H9 (cell line): ENCODE measurements at regions not wholly inside any gene's neighbourhood (a gene's known extent, or its start where the extent isn't known, plus 50 kb on each side); places are given as distances from the start of the nearest gene placed in this dataset.

ENCODE experiments used
- DNase-seq: peaks from one replicate; pipeline ENCODE4 v3.0.0-alpha.2; 2017
- H2AFZ ChIP-seq: one replicate; pipeline ENCODE4 v1.6.1; 2013; ENCODE audit warnings: mild to moderate bottlenecking, low read length, control low read depth, moderate library complexity
- H2AK5ac ChIP-seq: 2 replicates; pipeline ENCODE4 v1.6.1; 2013; ENCODE audit warnings: low read length, control low read depth, mixed read lengths; ENCODE audit not compliant: insufficient read length
- H2BK120ac ChIP-seq: one replicate; pipeline ENCODE4 v1.6.1; 2013; ENCODE audit warnings: low read depth, mild to moderate bottlenecking, low read length, control low read depth, inconsistent platforms; ENCODE audit not compliant: poor library complexity, severe bottlenecking
- H2BK12ac ChIP-seq: 2 replicates; pipeline ENCODE4 v1.6.1; 2013; ENCODE audit warnings: low read length, control low read depth, mixed read lengths, low read depth; ENCODE audit not compliant: insufficient read length
- H2BK15ac ChIP-seq: 2 replicates; pipeline ENCODE4 v1.6.1; 2013; ENCODE audit warnings: low read depth, low read length, control low read depth
- H2BK20ac ChIP-seq: one replicate; pipeline ENCODE4 v1.6.1; 2013; ENCODE audit warnings: low read depth, mild to moderate bottlenecking, low read length, control low read depth, inconsistent platforms; ENCODE audit not compliant: poor library complexity, severe bottlenecking
- H2BK5ac ChIP-seq: 2 replicates; pipeline ENCODE4 v1.6.1; 2013; ENCODE audit warnings: low read length, control low read depth, mixed read lengths; ENCODE audit not compliant: insufficient read length
- H3K14ac ChIP-seq: 2 replicates; pipeline ENCODE4 v1.6.1; 2013; ENCODE audit warnings: low read length, control low read depth; ENCODE audit not compliant: insufficient read depth
- H3K18ac ChIP-seq: 2 replicates; pipeline ENCODE4 v1.6.1; 2013; ENCODE audit warnings: low read depth, mild to moderate bottlenecking, mixed read lengths, low read length, control low read depth; ENCODE audit not compliant: insufficient read length
- H3K23ac ChIP-seq: 2 replicates; pipeline ENCODE4 v1.6.1; 2013; ENCODE audit warnings: low read length, control low read depth, mixed read lengths, low read depth; ENCODE audit not compliant: insufficient read length
- H3K23me2 ChIP-seq: 2 replicates; pipeline ENCODE4 v1.6.1; 2013; ENCODE audit warnings: low read depth, mild to moderate bottlenecking, mixed read lengths, low read length, control low read depth; ENCODE audit not compliant: insufficient read length, poor library complexity, severe bottlenecking
- H3K27ac ChIP-seq: 2 replicates; pipeline ENCODE4 v1.5.1; 2013; ENCODE audit warnings: low read length, control low read depth, mixed read lengths, low read depth; ENCODE audit not compliant: insufficient read length
- H3K27me3 ChIP-seq: 2 replicates; pipeline ENCODE4 v1.6.1; 2013; ENCODE audit warnings: low read length, control low read depth, inconsistent platforms; ENCODE audit not compliant: insufficient read depth
- H3K4ac ChIP-seq: 2 replicates; pipeline ENCODE4 v1.6.1; 2013; ENCODE audit warnings: low read depth, mild to moderate bottlenecking, control low read depth, inconsistent platforms, low read length, moderate library complexity
- H3K4me1 ChIP-seq: 2 replicates; pipeline ENCODE4 v1.6.1; 2013; ENCODE audit warnings: low read length, control low read depth, inconsistent platforms; ENCODE audit not compliant: insufficient read depth
- H3K4me2 ChIP-seq: 2 replicates; pipeline ENCODE4 v1.6.1; 2013; ENCODE audit warnings: low read length, control low read depth, mixed read lengths; ENCODE audit not compliant: insufficient read length, insufficient read depth
- H3K56ac ChIP-seq: 2 replicates; pipeline ENCODE4 v1.6.1; 2013; ENCODE audit warnings: low read depth, mild to moderate bottlenecking, mixed read lengths, low read length, control low read depth; ENCODE audit not compliant: insufficient read length
- H3K79me1 ChIP-seq: 2 replicates; pipeline ENCODE4 v1.6.1; 2013; ENCODE audit warnings: low read depth, mild to moderate bottlenecking, moderate library complexity, low read length, control low read depth, inconsistent platforms; ENCODE audit not compliant: insufficient read depth, poor library complexity, severe bottlenecking
- H3K79me2 ChIP-seq: 2 replicates; pipeline ENCODE4 v1.6.1; 2013; ENCODE audit warnings: low read length, control low read depth, inconsistent platforms; ENCODE audit not compliant: insufficient read depth
- H3K9ac ChIP-seq: 2 replicates; pipeline ENCODE4 v1.6.1; 2013; ENCODE audit warnings: low read length, control low read depth, mixed read lengths; ENCODE audit not compliant: insufficient read length; ENCODE audit errors: extremely low read depth
- H3K9me3 ChIP-seq: one replicate; pipeline ENCODE4 v1.6.1; 2013; ENCODE audit warnings: low read depth, low read length, inconsistent platforms; ENCODE audit not compliant: control insufficient read depth
- H3T11ph ChIP-seq: one replicate; pipeline ENCODE4 v1.6.1; 2013; ENCODE audit warnings: mild to moderate bottlenecking, low read length, control low read depth, inconsistent platforms
- H4K20me1 ChIP-seq: one replicate; pipeline ENCODE4 v1.6.1; 2013; ENCODE audit not compliant: control insufficient read depth, insufficient read length, insufficient read depth
- H4K5ac ChIP-seq: 2 replicates; pipeline ENCODE4 v1.6.1; 2013; ENCODE audit warnings: low read depth, mild to moderate bottlenecking, mixed read lengths, low read length, control low read depth; ENCODE audit not compliant: insufficient read length
- H4K8ac ChIP-seq: replicated peaks from 2 replicates; pipeline ENCODE4 v1.6.1; 2013; ENCODE audit warnings: low read length, control low read depth, mixed read lengths, low read depth; ENCODE audit not compliant: insufficient read length
- H4K91ac ChIP-seq: 2 replicates; pipeline ENCODE4 v1.6.1; 2013; ENCODE audit warnings: low read depth, mild to moderate bottlenecking, moderate library complexity, mixed read lengths, low read length, control low read depth; ENCODE audit not compliant: insufficient read length
- H3K27ac Mint-ChIP-seq, 3 experiments: 2 replicates in 2 of 3; 3 replicates in 1 of 3; pipeline ENCODE4 v1.8.0; 2020 to 2021; ENCODE audit warnings: mixed read lengths in 3 of 3, mild to moderate bottlenecking in 1 of 3, moderate library complexity in 1 of 3
- H3K27me3 Mint-ChIP-seq: 2 replicates; pipeline ENCODE4 v1.8.0; 2021; ENCODE audit warnings: low read depth, mild to moderate bottlenecking, moderate library complexity, mixed read lengths
- H3K36me3 Mint-ChIP-seq, 3 experiments: 2 replicates in 2 of 3; 3 replicates in 1 of 3; pipeline ENCODE4 v1.8.0; 2020 to 2021; ENCODE audit warnings: low read depth in 3 of 3, mixed read lengths in 3 of 3; ENCODE audit not compliant: insufficient read depth in 1 of 3
- H3K4me1 Mint-ChIP-seq, 2 experiments: 2 replicates each; pipeline ENCODE4 v1.8.0; 2020; ENCODE audit warnings: mixed read lengths in 2 of 2
- H3K4me3 Mint-ChIP-seq, 2 experiments: 2 replicates in 1 of 2; 3 replicates in 1 of 2; pipeline ENCODE4 v1.8.0; 2020 to 2021; ENCODE audit warnings: mild to moderate bottlenecking in 2 of 2, mixed read lengths in 2 of 2, moderate library complexity in 1 of 2
- H3K9me3 Mint-ChIP-seq, 2 experiments: 2 replicates in 1 of 2; 3 replicates in 1 of 2; pipeline ENCODE4 v1.8.0; 2020; ENCODE audit warnings: mild to moderate bottlenecking in 2 of 2, mixed read lengths in 2 of 2, moderate library complexity in 1 of 2
- WGBS: extraction: QIAGEN DNeasy Blood & Tissue Kit; methylation state at CpG from one replicate; pipeline ENCODE4 v1.1.7; 2013; ENCODE audit warnings: missing lambda C conversion rate, low lambda C conversion rate, mixed read lengths; ENCODE audit not compliant: insufficient read length; ENCODE audit errors: extremely low coverage; 5-methylcytosine and 5-hydroxymethylcytosine counted together
- TF ChIP-seq, protein P1 (sequence below): fragments of 200-600 bp; sonication (generic); conservative IDR thresholded peaks from 3 replicates; pipeline ENCODE4 v1.8.0; 2021; ENCODE audit warnings: antibody characterized with exemption, mild to moderate bottlenecking

GRCh38 chr13:91111476-91112200, 235.8 kb upstream of the MIR17HG start:
- H2BK5ac ChIP-seq, result no peak overlapping the region
- H3K27me3 Mint-ChIP-seq, result no peaks in the 10 kb centered on the region
- H4K20me1 ChIP-seq, result no peaks in the 10 kb centered on the region
- no peak overlapping the region for H4K91ac ChIP-seq
- no peak overlapping the region for H3K4ac ChIP-seq
- no peak overlapping the region for H3K14ac ChIP-seq
- no peak overlapping the region for H3K4me3 Mint-ChIP-seq
- no peak overlapping the region for H3K18ac ChIP-seq
- no peak overlapping the region for H4K5ac ChIP-seq
- H3K9me3 ChIP-seq, result no peaks in the 10 kb centered on the region
- H3K79me2 ChIP-seq, result no peaks in the 10 kb centered on the region
- H2BK120ac ChIP-seq, result no peak overlapping the region
- H3K36me3 Mint-ChIP-seq, result no peaks in the 10 kb centered on the region
- H3K4me2 ChIP-seq, result no peak overlapping the region
- H2AK5ac ChIP-seq, result no peak overlapping the region
- TF ChIP-seq, protein P1, sequence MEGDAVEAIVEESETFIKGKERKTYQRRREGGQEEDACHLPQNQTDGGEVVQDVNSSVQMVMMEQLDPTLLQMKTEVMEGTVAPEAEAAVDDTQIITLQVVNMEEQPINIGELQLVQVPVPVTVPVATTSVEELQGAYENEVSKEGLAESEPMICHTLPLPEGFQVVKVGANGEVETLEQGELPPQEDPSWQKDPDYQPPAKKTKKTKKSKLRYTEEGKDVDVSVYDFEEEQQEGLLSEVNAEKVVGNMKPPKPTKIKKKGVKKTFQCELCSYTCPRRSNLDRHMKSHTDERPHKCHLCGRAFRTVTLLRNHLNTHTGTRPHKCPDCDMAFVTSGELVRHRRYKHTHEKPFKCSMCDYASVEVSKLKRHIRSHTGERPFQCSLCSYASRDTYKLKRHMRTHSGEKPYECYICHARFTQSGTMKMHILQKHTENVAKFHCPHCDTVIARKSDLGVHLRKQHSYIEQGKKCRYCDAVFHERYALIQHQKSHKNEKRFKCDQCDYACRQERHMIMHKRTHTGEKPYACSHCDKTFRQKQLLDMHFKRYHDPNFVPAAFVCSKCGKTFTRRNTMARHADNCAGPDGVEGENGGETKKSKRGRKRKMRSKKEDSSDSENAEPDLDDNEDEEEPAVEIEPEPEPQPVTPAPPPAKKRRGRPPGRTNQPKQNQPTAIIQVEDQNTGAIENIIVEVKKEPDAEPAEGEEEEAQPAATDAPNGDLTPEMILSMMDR, result no peak
- H2BK15ac ChIP-seq, result no peak overlapping the region
- H2AFZ ChIP-seq, result no peak overlapping the region
- H3K23me2 ChIP-seq, result no peaks in the 10 kb centered on the region
- no peaks in the 10 kb centered on the region for H3K4me1 ChIP-seq
- WGBS, result no CpG with 5 or more reads among the region's 6 CpGs
- H3K56ac ChIP-seq, result no peak overlapping the region
- H3K79me1 ChIP-seq, result no peaks in the 10 kb centered on the region
- no peak overlapping the region for H2BK20ac ChIP-seq
- H3T11ph ChIP-seq, result no peak overlapping the region
- no peak overlapping the region for H3K27ac ChIP-seq
- no peaks in the 10 kb centered on the region for H3K27me3 ChIP-seq
- DNase-seq, result no peak
- H3K27ac Mint-ChIP-seq, result no peak overlapping the region
- no peak overlapping the region for H3K23ac ChIP-seq
- H4K8ac ChIP-seq, result no peak overlapping the region
- no peaks in the 10 kb centered on the region for H3K4me1 Mint-ChIP-seq
- no peak overlapping the region for H3K9ac ChIP-seq
- H2BK12ac ChIP-seq, result no peak overlapping the region
- no peaks in the 10 kb centered on the region for H3K9me3 Mint-ChIP-seq
